ENCODE measurements at regions not wholly inside any gene's neighbourhood (a gene's known extent, or its start where the extent isn't known, plus 50 kb on each side); places are given as distances from the start of the nearest gene placed in this dataset.
"Not testable (repeated sequence)": the region's sequence is repeated elsewhere in the genome, so short reads cannot be mapped to it uniquely, and the experiment has no call there.

- TF ChIP-seq CTCF (IDR thresholded peaks at IDR 0.05 in 2 of 3, conservative IDR thresholded peaks at IDR 0.05 in 1 of 3; ENCODE audit: control insufficient read depth in 2 of 3, extremely low read depth in 1 of 3, insufficient read depth in 1 of 3, low read depth in 3 of 3, low read length in 3 of 3); POLR2A (IDR thresholded peaks at IDR 0.05; ENCODE audit: low read depth, low read length); TAF1 (IDR thresholded peaks at IDR 0.05; ENCODE audit: borderline replicate concordance, low read depth, low read length); YY1 (IDR thresholded peaks at IDR 0.05; ENCODE audit: low read depth, low read length); NR2F1 (conservative IDR thresholded peaks at IDR 0.05); CREM (IDR thresholded peaks at IDR 0.05; ENCODE audit: low read depth); BRCA1 (IDR thresholded peaks at IDR 0.05; ENCODE audit: low read depth, low read length); RCOR1 (conservative IDR thresholded peaks at IDR 0.05; ENCODE audit: low read depth, low read length); NFYB (IDR thresholded peaks at IDR 0.05; ENCODE audit: insufficient read depth, low read depth, low read length); CHD4 (IDR thresholded peaks at IDR 0.05): not testable (repeated sequence)
- TF ChIP-seq, protein P1, sequence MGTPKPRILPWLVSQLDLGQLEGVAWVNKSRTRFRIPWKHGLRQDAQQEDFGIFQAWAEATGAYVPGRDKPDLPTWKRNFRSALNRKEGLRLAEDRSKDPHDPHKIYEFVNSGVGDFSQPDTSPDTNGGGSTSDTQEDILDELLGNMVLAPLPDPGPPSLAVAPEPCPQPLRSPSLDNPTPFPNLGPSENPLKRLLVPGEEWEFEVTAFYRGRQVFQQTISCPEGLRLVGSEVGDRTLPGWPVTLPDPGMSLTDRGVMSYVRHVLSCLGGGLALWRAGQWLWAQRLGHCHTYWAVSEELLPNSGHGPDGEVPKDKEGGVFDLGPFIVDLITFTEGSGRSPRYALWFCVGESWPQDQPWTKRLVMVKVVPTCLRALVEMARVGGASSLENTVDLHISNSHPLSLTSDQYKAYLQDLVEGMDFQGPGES (IDR thresholded peaks at IDR 0.05) = not testable (repeated sequence)
- TF ChIP-seq, protein P2, sequence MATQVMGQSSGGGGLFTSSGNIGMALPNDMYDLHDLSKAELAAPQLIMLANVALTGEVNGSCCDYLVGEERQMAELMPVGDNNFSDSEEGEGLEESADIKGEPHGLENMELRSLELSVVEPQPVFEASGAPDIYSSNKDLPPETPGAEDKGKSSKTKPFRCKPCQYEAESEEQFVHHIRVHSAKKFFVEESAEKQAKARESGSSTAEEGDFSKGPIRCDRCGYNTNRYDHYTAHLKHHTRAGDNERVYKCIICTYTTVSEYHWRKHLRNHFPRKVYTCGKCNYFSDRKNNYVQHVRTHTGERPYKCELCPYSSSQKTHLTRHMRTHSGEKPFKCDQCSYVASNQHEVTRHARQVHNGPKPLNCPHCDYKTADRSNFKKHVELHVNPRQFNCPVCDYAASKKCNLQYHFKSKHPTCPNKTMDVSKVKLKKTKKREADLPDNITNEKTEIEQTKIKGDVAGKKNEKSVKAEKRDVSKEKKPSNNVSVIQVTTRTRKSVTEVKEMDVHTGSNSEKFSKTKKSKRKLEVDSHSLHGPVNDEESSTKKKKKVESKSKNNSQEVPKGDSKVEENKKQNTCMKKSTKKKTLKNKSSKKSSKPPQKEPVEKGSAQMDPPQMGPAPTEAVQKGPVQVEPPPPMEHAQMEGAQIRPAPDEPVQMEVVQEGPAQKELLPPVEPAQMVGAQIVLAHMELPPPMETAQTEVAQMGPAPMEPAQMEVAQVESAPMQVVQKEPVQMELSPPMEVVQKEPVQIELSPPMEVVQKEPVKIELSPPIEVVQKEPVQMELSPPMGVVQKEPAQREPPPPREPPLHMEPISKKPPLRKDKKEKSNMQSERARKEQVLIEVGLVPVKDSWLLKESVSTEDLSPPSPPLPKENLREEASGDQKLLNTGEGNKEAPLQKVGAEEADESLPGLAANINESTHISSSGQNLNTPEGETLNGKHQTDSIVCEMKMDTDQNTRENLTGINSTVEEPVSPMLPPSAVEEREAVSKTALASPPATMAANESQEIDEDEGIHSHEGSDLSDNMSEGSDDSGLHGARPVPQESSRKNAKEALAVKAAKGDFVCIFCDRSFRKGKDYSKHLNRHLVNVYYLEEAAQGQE (IDR thresholded peaks at IDR 0.05; ENCODE audit: low read depth, low read length) = not testable (repeated sequence)
Measured at GRCh38 chr5:67889870-67890269, 325.7 kb upstream of the PIK3R1 start.
